ENCODE measurements at regions not wholly inside any gene's neighbourhood (a gene's known extent, or its start where the extent isn't known, plus 50 kb on each side); places are given as distances from the start of the nearest gene placed in this dataset.

DNA sequence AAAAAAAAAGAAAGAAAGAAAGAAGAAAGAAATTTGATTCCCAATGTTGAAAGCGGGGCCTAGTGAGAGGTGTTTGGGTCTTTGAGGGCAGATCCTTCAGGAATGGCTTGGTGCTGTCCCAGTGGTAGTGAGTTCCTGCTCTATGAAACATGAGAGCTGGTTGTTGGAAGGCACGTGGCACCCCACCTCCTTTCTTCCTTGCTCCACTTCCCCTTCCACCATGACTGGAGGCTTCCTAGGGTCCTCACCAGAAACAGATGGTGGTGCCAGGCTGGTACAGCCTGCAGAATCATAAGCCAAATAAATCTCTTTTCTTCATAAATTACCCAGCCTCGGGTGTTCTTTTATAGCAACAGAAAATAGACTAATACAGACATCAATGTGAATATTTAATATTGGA is 147.3 kb upstream of the KCNJ18 start:
- no peak for TF ChIP-seq YEATS4 (CRISPR knock-in tag; IDR thresholded peaks at IDR 0.05; ENCODE audit: borderline replicate concordance)
- TF ChIP-seq SRF (IDR thresholded peaks at IDR 0.05; ENCODE audit: low read depth, low read length) = no peak
- no peak for TF ChIP-seq SAFB2 (CRISPR knock-in tag; IDR thresholded peaks at IDR 0.05; ENCODE audit: borderline replicate concordance, low read depth)
- TF ChIP-seq CHD4 (IDR thresholded peaks at IDR 0.05; ENCODE audit: borderline replicate concordance, low read length) = no peak
- TF ChIP-seq EP300 (IDR thresholded peaks at IDR 0.05; ENCODE audit: low read depth in 2 of 2, low read length in 2 of 2) = no peak
- no peak for TF ChIP-seq EP300 (CRISPR knock-in tag; IDR thresholded peaks at IDR 0.05; ENCODE audit: borderline replicate concordance)
- no peak for TF ChIP-seq ZNF367 (CRISPR knock-in tag; IDR thresholded peaks at IDR 0.05; ENCODE audit: borderline replicate concordance)

All from HepG2 (cell line).